H9 (cell line): ENCODE measurements at regions not wholly inside any gene's neighbourhood (a gene's known extent, or its start where the extent isn't known, plus 50 kb on each side); places are given as distances from the start of the nearest gene placed in this dataset.

ENCODE experiments used
- DNase-seq: peaks from one replicate; pipeline ENCODE4 v3.0.0-alpha.2; 2017
- H2AFZ ChIP-seq: one replicate; pipeline ENCODE4 v1.6.1; 2013; ENCODE audit warnings: mild to moderate bottlenecking, low read length, control low read depth, moderate library complexity
- H2AK5ac ChIP-seq: 2 replicates; pipeline ENCODE4 v1.6.1; 2013; ENCODE audit warnings: low read length, control low read depth, mixed read lengths; ENCODE audit not compliant: insufficient read length
- H2BK120ac ChIP-seq: one replicate; pipeline ENCODE4 v1.6.1; 2013; ENCODE audit warnings: low read depth, mild to moderate bottlenecking, low read length, control low read depth, inconsistent platforms; ENCODE audit not compliant: poor library complexity, severe bottlenecking
- H2BK12ac ChIP-seq: 2 replicates; pipeline ENCODE4 v1.6.1; 2013; ENCODE audit warnings: low read length, control low read depth, mixed read lengths, low read depth; ENCODE audit not compliant: insufficient read length
- H2BK15ac ChIP-seq: 2 replicates; pipeline ENCODE4 v1.6.1; 2013; ENCODE audit warnings: low read depth, low read length, control low read depth
- H2BK20ac ChIP-seq: one replicate; pipeline ENCODE4 v1.6.1; 2013; ENCODE audit warnings: low read depth, mild to moderate bottlenecking, low read length, control low read depth, inconsistent platforms; ENCODE audit not compliant: poor library complexity, severe bottlenecking
- H2BK5ac ChIP-seq: 2 replicates; pipeline ENCODE4 v1.6.1; 2013; ENCODE audit warnings: low read length, control low read depth, mixed read lengths; ENCODE audit not compliant: insufficient read length
- H3K14ac ChIP-seq: 2 replicates; pipeline ENCODE4 v1.6.1; 2013; ENCODE audit warnings: low read length, control low read depth; ENCODE audit not compliant: insufficient read depth
- H3K18ac ChIP-seq: 2 replicates; pipeline ENCODE4 v1.6.1; 2013; ENCODE audit warnings: low read depth, mild to moderate bottlenecking, mixed read lengths, low read length, control low read depth; ENCODE audit not compliant: insufficient read length
- H3K23ac ChIP-seq: 2 replicates; pipeline ENCODE4 v1.6.1; 2013; ENCODE audit warnings: low read length, control low read depth, mixed read lengths, low read depth; ENCODE audit not compliant: insufficient read length
- H3K23me2 ChIP-seq: 2 replicates; pipeline ENCODE4 v1.6.1; 2013; ENCODE audit warnings: low read depth, mild to moderate bottlenecking, mixed read lengths, low read length, control low read depth; ENCODE audit not compliant: insufficient read length, poor library complexity, severe bottlenecking
- H3K27ac ChIP-seq: 2 replicates; pipeline ENCODE4 v1.5.1; 2013; ENCODE audit warnings: low read length, control low read depth, mixed read lengths, low read depth; ENCODE audit not compliant: insufficient read length
- H3K27me3 ChIP-seq: 2 replicates; pipeline ENCODE4 v1.6.1; 2013; ENCODE audit warnings: low read length, control low read depth, inconsistent platforms; ENCODE audit not compliant: insufficient read depth
- H3K4ac ChIP-seq: 2 replicates; pipeline ENCODE4 v1.6.1; 2013; ENCODE audit warnings: low read depth, mild to moderate bottlenecking, control low read depth, inconsistent platforms, low read length, moderate library complexity
- H3K4me1 ChIP-seq: 2 replicates; pipeline ENCODE4 v1.6.1; 2013; ENCODE audit warnings: low read length, control low read depth, inconsistent platforms; ENCODE audit not compliant: insufficient read depth
- H3K4me2 ChIP-seq: 2 replicates; pipeline ENCODE4 v1.6.1; 2013; ENCODE audit warnings: low read length, control low read depth, mixed read lengths; ENCODE audit not compliant: insufficient read length, insufficient read depth
- H3K56ac ChIP-seq: 2 replicates; pipeline ENCODE4 v1.6.1; 2013; ENCODE audit warnings: low read depth, mild to moderate bottlenecking, mixed read lengths, low read length, control low read depth; ENCODE audit not compliant: insufficient read length
- H3K79me1 ChIP-seq: 2 replicates; pipeline ENCODE4 v1.6.1; 2013; ENCODE audit warnings: low read depth, mild to moderate bottlenecking, moderate library complexity, low read length, control low read depth, inconsistent platforms; ENCODE audit not compliant: insufficient read depth, poor library complexity, severe bottlenecking
- H3K79me2 ChIP-seq: 2 replicates; pipeline ENCODE4 v1.6.1; 2013; ENCODE audit warnings: low read length, control low read depth, inconsistent platforms; ENCODE audit not compliant: insufficient read depth
- H3K9ac ChIP-seq: 2 replicates; pipeline ENCODE4 v1.6.1; 2013; ENCODE audit warnings: low read length, control low read depth, mixed read lengths; ENCODE audit not compliant: insufficient read length; ENCODE audit errors: extremely low read depth
- H3K9me3 ChIP-seq: one replicate; pipeline ENCODE4 v1.6.1; 2013; ENCODE audit warnings: low read depth, low read length, inconsistent platforms; ENCODE audit not compliant: control insufficient read depth
- H3T11ph ChIP-seq: one replicate; pipeline ENCODE4 v1.6.1; 2013; ENCODE audit warnings: mild to moderate bottlenecking, low read length, control low read depth, inconsistent platforms
- H4K20me1 ChIP-seq: one replicate; pipeline ENCODE4 v1.6.1; 2013; ENCODE audit not compliant: control insufficient read depth, insufficient read length, insufficient read depth
- H4K5ac ChIP-seq: 2 replicates; pipeline ENCODE4 v1.6.1; 2013; ENCODE audit warnings: low read depth, mild to moderate bottlenecking, mixed read lengths, low read length, control low read depth; ENCODE audit not compliant: insufficient read length
- H4K8ac ChIP-seq: replicated peaks from 2 replicates; pipeline ENCODE4 v1.6.1; 2013; ENCODE audit warnings: low read length, control low read depth, mixed read lengths, low read depth; ENCODE audit not compliant: insufficient read length
- H4K91ac ChIP-seq: 2 replicates; pipeline ENCODE4 v1.6.1; 2013; ENCODE audit warnings: low read depth, mild to moderate bottlenecking, moderate library complexity, mixed read lengths, low read length, control low read depth; ENCODE audit not compliant: insufficient read length
- H3K27ac Mint-ChIP-seq, 3 experiments: 2 replicates in 2 of 3; 3 replicates in 1 of 3; pipeline ENCODE4 v1.8.0; 2020 to 2021; ENCODE audit warnings: mixed read lengths in 3 of 3, mild to moderate bottlenecking in 1 of 3, moderate library complexity in 1 of 3
- H3K27me3 Mint-ChIP-seq: 2 replicates; pipeline ENCODE4 v1.8.0; 2021; ENCODE audit warnings: low read depth, mild to moderate bottlenecking, moderate library complexity, mixed read lengths
- H3K36me3 Mint-ChIP-seq, 3 experiments: 2 replicates in 2 of 3; 3 replicates in 1 of 3; pipeline ENCODE4 v1.8.0; 2020 to 2021; ENCODE audit warnings: low read depth in 3 of 3, mixed read lengths in 3 of 3; ENCODE audit not compliant: insufficient read depth in 1 of 3
- H3K4me1 Mint-ChIP-seq, 2 experiments: 2 replicates each; pipeline ENCODE4 v1.8.0; 2020; ENCODE audit warnings: mixed read lengths in 2 of 2
- H3K4me3 Mint-ChIP-seq, 2 experiments: 2 replicates in 1 of 2; 3 replicates in 1 of 2; pipeline ENCODE4 v1.8.0; 2020 to 2021; ENCODE audit warnings: mild to moderate bottlenecking in 2 of 2, mixed read lengths in 2 of 2, moderate library complexity in 1 of 2
- H3K9me3 Mint-ChIP-seq, 2 experiments: 2 replicates in 1 of 2; 3 replicates in 1 of 2; pipeline ENCODE4 v1.8.0; 2020; ENCODE audit warnings: mild to moderate bottlenecking in 2 of 2, mixed read lengths in 2 of 2, moderate library complexity in 1 of 2
- WGBS: extraction: QIAGEN DNeasy Blood & Tissue Kit; methylation state at CpG from one replicate; pipeline ENCODE4 v1.1.7; 2013; ENCODE audit warnings: missing lambda C conversion rate, low lambda C conversion rate, mixed read lengths; ENCODE audit not compliant: insufficient read length; ENCODE audit errors: extremely low coverage; 5-methylcytosine and 5-hydroxymethylcytosine counted together
- TF ChIP-seq, protein P1 (sequence below): fragments of 200-600 bp; sonication (generic); conservative IDR thresholded peaks from 3 replicates; pipeline ENCODE4 v1.8.0; 2021; ENCODE audit warnings: antibody characterized with exemption, mild to moderate bottlenecking

- Mint-ChIP-seq H3K27ac (no peak overlapping the region), H3K36me3 (no peaks in the 10 kb centered on the region), H3K4me3 (no peak overlapping the region), H3K27me3 (peaks cover 2% of the 10 kb centered on the region; the same call in 1 of the 2 replicates), H3K4me1 (0 out of 4 replicates have a peak, but pooled peaks cover 0 to 2% of the 10 kb centered on the region in 2 experiments), H3K9me3 (no peaks in the 10 kb centered on the region)
- Histone ChIP-seq H3K23ac (no peak overlapping the region), H3K23me2 (no peaks in the 10 kb centered on the region), H3K27ac (no peak overlapping the region), H4K91ac (no peak overlapping the region), H4K20me1 (no peaks in the 10 kb centered on the region), H4K8ac (no peak overlapping the region), H2AK5ac (no peak overlapping the region), H3K9me3 (no peaks in the 10 kb centered on the region), H3K79me2 (no peaks in the 10 kb centered on the region), H4K5ac (no peak overlapping the region), H3K14ac (no peak overlapping the region), H3T11ph (no peak overlapping the region), H2BK15ac (no peak overlapping the region), H3K18ac (no peak overlapping the region), H2BK120ac (no peak overlapping the region), H3K27me3 (no peaks in the 10 kb centered on the region), H2BK5ac (no peak overlapping the region), H2BK12ac (no peak overlapping the region), H2BK20ac (no peak overlapping the region), H3K56ac (no peak overlapping the region), H3K4me2 (no peak overlapping the region), H3K79me1 (no peaks in the 10 kb centered on the region), H3K9ac (no peak overlapping the region), H2AFZ (no peak overlapping the region), H3K4me1 (no peaks in the 10 kb centered on the region), H3K4ac (no peak overlapping the region)
- TF ChIP-seq, protein P1, sequence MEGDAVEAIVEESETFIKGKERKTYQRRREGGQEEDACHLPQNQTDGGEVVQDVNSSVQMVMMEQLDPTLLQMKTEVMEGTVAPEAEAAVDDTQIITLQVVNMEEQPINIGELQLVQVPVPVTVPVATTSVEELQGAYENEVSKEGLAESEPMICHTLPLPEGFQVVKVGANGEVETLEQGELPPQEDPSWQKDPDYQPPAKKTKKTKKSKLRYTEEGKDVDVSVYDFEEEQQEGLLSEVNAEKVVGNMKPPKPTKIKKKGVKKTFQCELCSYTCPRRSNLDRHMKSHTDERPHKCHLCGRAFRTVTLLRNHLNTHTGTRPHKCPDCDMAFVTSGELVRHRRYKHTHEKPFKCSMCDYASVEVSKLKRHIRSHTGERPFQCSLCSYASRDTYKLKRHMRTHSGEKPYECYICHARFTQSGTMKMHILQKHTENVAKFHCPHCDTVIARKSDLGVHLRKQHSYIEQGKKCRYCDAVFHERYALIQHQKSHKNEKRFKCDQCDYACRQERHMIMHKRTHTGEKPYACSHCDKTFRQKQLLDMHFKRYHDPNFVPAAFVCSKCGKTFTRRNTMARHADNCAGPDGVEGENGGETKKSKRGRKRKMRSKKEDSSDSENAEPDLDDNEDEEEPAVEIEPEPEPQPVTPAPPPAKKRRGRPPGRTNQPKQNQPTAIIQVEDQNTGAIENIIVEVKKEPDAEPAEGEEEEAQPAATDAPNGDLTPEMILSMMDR: no peak
- no peak for DNase-seq
- no CpG with 5 or more reads among the region's 2 CpGs for WGBS
Observed at GRCh38 chr9:7467186-7467585, 332.4 kb downstream of the DMAC1 start.
